Ovary (tissue), 3 donors: ENCODE measurements at regions not wholly inside any gene's neighbourhood (a gene's known extent, or its start where the extent isn't known, plus 50 kb on each side); places are given as distances from the start of the nearest gene placed in this dataset.

Experiments used
- CTCF ChIP-seq, 3 donors: fragments of 450-650 bp in 2 of 3; fragments of 200-600 bp in 1 of 3; IDR thresholded peaks; one replicate each; pipeline versions ENCODE4 v1.5.1 to v1.8.0; 2016 to 2022; ENCODE audit warnings: antibody characterized with exemption in 3 of 3, mild to moderate bottlenecking in 1 of 3
- EP300 ChIP-seq: sonication (generic); formaldehyde crosslinking; IDR thresholded peaks from one replicate; pipeline ENCODE4 v1.6.1; 2017; ENCODE audit warnings: antibody characterized with exemption
- POLR2A ChIP-seq: fragments of 450-650 bp; IDR thresholded peaks from one replicate; pipeline ENCODE4 v1.6.1; 2017; ENCODE audit warnings: antibody characterized with exemption, mild to moderate bottlenecking, moderate library complexity
- donor health status: DM: no; HTN: no; CAD: no.

GRCh38 chrY:10200065-10200464 is 672.4 kb downstream of the TSPY10 start:
- no peak for TF ChIP-seq EP300
- TF ChIP-seq POLR2A = no peak
- no peak for TF ChIP-seq CTCF (IDR thresholded peaks at IDR 0.05)
